ENCODE measurements at regions not wholly inside any gene's neighbourhood (a gene's known extent, or its start where the extent isn't known, plus 50 kb on each side); places are given as distances from the start of the nearest gene placed in this dataset.

DNA sequence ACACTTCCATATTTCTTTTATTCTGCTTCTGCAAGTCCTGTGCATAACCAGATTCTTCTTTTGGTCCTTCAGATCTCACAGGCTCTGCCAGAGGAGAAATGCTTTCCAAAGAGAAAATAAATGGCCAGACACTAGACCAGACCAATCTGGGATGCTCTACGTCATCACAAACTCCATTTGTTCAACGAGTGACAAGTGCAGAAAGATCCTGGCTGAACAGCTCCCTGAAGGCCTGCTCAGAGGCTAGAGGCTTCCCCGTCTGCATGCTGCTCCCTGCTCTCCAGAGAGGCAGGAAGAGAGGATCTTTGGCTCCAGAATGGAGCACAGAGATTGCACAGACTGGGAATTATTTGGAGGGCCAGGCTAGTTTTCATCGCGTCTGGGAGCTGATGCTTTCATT, 232.7 kb downstream of the MAF start:
- no peak for DNase-seq

DNA sequence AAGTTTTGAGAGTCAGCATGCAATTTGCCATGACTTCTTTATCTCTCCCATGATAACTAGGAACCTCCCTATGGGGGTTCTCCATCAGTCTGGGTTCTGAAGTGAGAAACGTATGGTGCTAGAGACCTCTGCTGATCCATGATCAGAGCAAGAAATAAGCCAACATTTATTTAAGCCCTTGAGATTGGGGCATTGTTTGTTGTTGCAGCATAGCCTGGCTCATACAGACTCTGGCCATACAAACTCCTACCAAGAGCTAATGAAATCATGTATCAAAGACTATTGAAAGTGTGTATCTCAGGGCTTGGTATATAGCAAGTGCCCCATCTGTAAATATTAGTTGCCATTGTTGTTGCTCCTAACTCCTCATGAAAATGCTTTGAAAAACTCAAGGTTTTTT, 233.9 kb downstream of the MAF start:
- no peak for DNase-seq

DNA sequence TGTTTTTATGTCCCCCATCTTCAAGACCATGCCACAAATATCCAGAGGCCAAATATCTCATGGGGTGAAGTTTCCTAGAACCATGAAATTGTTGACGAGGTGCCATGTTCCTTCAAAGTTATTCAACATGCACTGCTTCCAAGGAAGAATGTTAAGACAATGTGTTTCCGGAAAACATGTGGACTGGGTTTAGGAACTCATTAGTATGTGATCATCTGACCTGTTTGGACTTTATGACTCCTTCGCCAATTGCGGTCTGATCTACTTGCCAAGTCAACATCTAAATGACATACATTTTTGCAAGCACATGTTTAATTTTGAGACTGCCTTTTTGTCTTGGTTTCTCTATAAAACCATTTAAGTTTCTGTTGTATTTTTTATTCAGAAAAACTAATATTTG, 234.8 kb downstream of the MAF start:
- no peak for DNase-seq

DNA sequence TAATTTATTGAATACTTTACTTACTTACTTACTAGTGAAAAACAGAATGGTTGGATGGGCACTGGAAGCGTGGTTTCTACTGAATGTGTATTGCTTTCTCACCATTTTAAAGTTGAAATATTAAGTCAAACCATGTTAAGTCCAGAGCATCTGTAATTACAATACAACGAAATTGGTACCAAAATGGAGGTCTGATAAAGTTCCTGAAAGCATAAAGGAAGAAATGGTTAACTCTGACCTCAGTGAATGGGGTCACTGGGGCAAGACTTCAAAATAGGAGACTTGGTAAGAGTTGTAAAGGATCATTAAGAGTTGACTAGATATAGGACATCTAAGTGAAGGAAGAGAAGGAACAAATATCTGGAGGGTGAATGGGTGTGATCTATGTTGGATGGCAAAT, 237.1 kb downstream of the MAF start:
- no peak for DNase-seq

DNA sequence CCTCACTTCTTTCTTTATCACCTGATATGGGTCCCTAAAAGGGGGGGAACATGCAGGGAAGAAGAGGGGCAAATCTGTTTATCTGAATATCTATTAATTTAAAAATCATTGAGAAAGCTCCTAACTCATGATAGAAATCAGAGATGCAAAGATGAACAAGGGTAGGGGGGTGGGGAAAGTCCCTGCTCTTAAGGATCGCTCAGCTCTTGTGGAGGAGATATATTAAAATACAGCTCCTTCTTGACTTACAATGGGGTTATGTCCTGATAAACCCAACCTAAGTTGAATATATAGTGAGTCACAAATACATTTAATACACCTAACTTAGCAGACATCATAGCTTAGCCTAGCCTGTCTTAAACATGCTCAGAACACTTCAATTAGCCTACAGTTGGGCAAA, 237.5 kb downstream of the MAF start:
- no peak for DNase-seq

DNA sequence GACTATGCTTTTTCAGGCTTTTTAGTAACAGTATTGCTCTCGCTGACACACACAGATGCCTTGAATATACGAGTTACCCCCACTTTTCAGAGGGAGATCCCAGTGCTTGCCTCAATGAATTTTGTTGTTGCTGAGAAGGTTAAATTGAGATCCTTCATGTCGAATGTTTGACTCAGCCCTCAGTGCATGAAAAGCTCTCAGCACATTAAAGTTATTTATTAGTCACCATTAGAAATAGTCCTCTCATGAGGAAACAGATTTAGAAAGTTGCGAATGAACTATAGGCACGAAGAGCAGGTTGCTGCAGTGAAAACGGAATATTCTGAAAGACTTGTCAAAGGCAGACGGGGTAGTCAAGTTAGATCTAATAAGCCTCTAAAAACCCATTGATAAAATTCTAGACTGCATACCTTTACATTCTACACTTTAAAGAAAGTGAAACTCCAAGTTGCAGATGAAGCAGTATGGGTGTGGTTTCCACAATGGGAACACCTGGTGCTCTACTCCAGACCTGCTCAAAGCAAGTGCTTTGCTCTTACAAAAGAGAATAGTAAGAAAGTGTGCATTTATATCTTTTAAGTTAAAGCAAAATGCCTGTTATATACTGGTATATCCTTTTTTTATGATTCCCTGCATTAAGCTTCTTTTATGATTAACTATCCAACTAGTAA, 238.1 kb downstream of the MAF start:
- DNase-seq: no peak

DNA sequence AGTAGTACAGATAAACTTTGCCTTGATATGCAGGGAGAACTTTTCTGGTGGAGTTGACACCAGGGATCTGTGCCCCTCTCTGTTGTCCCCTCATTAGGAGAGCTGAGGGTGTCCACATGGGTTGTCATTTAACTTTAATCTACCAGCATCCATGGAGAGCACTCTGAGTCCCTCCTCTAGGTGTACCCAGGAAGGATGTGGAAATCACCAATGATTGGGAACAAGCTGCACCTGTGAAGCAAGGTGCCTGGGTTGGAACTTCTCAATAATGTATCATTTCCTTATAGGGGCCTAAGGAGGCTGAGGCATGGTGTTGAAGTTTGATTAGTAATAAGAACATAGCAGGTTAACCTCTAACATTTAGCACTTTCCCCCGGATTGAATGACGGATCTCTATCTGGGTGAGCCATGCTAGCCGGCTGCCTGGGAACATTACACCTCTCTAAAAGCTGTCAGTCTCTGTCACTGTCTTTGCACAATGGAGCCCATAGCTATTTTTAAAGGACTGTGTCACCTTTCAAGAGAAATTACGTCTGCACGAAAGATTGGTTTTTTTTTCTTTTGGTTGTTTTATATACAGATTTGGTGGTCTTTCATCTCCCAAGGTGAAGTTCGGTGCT, 239.3 kb downstream of the MAF start:
- DNase-seq: no peak

DNA sequence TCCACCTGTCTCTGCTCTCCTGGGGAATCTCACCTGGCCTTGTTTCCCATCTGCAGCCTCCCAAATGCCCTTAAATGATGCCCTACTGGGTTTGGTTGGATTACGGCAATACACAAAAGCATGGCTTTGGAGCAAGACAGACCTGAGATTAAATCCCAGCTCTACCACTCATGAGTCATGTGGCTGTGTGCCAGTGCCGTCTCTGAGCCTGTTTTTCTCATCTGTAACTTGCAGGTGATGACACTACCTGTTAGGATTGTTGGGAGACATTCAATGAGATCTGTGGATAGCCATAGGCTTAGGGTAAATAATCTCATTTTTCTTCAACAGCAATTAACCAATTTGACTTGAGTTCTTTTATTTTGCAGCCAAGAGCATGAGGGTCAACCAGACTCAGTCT, 240.3 kb downstream of the MAF start:
- no peak for DNase-seq

DNA sequence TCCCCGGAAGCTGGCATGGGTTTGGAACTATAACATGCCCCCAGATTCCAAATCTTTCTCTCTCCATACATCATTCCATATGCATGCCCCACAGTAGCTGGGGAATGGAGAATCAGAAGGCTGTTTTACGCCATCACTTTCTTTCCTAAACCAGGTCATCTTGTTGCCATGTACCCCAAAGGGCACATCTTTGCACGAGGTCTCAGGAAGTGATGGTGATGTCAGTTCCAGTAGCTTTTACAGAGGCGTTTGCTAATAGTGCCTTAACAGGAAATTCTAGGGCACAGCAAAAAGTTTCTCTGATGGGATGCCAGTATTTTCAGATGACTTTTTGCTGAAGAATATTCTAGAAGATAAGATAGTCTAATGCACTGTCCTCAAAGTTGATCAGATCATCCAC, 241.5 kb downstream of the MAF start:
- DNase-seq: no peak

DNA sequence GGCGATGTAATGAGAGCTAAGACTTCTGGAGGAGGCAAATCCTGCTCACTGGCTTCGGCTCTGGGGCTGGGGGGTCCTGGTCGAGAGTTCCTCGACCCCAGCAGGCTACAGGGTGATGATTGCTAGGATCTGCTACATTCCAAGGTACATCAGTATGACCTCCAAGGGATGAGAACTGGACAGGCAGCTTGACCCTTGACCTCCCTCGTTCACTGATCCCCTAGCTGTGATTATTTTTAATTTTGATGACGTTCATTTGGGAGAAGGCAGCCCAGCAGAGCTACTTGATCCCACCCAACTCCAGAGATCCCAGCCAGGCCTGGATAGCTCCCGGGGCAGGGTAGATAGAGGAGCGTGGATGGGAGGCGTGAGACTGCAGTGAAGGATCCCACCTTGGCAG, 242.3 kb downstream of the MAF start:
- no peak for DNase-seq

DNA sequence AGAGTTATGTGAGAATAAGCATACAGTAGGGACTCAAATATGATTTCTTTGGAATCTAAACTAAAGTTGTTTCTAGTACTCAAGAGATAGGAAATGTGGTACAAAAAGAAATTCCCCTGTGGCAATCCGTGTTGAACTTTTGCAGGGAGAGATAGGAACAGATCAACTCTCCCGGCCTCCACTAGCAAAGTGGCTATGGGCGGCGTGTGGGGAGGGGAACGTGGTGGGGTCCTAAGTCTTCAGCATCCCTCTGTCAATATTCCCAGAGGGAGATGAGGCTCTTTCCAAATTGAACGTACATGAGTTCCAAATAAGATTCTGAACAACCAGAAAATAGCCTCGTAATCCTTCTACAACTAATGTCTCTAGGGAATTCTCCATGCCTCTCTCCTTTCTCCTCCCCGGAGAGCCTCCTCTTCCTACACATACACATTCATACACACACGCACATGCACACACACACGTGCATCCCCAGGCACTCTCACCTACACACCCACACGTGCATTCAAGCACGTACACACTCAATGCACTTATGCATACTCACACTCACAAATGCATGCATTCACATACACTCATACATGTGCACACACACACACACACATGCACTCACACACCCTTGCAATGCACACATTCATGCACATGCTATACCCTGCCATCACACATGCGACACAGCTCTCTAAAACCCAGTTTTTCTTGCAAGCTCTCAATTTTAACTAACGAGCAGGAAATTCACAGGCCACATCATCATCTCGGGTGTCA, 244.8 kb downstream of the MAF start:
- no peak for DNase-seq

DNA sequence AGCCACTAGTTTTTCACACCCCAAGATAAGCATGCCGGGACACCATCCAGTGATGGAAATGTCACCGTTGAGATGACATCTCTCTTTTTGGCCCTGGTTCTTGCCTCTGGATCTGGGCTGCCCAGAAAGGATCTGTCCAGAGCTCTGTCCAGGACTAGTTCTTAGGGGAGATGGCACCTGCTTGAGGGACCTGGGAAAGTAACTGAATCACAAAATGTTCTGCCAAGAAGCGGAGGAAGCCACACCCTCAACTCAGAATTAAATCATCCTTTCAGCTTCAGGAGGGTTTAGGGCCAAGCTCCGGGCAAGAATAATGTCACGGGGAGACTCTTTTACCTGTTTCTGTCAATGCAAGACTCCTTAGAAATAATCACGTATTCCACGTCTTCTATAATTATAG, 248.6 kb downstream of the MAF start:
- no peak for DNase-seq

DNA sequence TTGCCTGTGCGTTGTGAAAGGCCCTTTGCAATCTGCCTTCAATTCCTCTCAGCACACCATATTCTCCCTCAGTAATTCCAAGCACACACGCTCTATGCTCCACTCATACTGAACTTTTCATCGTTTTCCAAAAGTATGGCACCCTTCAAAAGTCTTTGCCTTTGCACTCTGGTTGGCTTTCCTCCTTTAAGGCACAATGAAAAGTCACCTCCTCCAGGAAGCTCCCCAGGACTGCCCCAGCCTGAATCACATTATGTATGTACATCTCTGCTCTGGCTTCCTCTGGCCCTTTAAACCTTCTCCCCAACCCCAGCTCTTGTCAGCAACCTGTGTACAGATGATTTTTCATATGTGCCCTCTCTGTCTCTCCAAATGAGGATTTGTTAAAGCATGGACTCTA, 250.7 kb downstream of the MAF start:
- DNase-seq: no peak

DNA sequence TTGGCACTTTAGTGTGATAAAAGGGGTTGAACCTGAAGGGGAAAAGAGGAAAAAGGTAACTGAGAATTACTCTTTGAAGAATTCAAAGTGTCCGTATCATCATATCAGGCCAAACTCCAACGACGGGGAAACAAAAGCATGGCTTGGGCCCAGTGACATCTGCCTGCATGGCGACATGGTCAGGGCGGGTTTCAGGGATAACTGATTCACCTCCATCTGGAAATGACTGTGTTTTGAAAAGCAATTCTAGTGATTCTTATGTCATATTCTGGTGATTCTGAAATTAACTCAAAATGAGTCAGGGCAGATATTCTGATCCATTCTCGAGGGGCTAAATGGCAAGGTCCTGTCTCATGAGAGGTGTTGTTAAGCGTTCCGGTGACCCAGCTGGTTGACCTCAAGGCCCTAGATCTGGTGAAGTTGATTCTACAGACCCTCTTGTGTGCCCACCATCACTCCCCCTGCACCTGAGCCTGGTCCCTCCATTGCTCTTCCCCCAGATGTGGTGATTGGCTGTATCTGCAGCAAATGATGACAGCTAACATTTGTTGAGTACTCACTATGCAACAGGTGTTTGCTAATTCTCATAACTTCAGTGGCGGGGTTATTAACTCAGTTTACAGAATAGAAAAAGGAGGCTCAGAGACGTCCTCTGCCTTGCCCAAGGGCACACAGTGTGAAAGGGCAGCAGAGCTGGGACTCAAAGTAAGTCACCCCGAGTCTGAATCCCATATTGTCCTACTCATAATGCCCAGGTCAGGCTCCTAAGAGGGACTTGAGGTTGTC, 251.8 kb downstream of the MAF start:
- no peak for DNase-seq

DNA sequence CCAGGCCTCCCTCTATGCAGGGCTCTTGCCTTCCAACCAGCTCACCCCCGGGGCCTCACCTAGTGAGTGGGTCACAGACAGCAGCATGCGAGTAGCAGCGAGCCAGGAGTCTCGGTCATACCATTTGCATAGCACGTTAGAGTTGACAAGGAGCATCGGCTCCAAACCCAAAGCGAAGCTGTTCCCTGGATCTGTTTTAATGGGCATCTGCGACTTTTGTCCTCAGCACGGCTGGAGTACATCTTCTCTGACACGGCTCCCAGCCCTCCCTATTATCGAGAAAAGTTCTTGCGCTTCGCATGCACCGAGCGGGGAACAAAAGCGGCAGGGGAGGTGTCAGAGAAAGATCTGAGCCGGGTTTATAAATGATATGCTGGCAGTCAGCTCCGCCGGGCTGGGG, 253.3 kb downstream of the MAF start:
- DNase-seq: no peak

DNA sequence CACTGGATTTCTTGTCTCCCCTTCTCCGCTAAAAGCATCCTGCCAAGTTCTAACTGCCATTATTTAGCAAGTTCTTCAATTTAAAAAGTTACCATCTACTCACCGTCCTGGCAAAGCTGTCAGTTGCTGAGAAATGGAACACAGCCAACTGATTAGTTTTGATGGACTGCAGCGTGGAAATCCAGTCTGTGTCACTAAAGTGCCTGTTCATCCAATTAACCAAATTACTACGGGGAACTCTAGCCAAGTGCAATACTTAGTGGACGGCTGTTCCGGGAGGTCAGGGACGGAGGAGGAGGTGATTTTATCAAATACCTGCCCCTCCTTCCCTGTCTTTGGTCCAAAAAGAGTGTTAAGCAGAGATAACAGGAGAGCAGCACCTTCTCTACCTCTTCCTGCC, 260.7 kb downstream of the MAF start:
- DNase-seq: no peak

DNA sequence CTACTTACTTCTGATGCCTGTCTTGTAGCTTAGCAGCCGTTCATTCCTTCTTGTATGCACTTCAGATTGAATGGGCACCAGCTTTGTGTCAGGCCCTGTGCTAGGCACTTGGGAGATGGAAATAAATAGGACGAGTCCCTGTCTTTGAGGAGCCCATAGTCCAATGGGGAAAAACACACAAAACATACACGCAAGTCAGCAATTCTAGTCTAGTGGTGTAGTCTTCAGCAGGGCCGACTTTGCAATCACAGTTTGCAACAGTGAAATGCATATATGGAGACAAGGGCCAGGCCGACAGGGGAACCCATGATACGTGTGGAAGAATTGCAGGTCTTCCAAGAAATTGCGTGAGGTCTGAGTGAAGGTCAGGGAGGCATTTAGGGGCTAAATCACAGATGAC, 262.6 kb downstream of the MAF start:
- no peak for DNase-seq

DNA sequence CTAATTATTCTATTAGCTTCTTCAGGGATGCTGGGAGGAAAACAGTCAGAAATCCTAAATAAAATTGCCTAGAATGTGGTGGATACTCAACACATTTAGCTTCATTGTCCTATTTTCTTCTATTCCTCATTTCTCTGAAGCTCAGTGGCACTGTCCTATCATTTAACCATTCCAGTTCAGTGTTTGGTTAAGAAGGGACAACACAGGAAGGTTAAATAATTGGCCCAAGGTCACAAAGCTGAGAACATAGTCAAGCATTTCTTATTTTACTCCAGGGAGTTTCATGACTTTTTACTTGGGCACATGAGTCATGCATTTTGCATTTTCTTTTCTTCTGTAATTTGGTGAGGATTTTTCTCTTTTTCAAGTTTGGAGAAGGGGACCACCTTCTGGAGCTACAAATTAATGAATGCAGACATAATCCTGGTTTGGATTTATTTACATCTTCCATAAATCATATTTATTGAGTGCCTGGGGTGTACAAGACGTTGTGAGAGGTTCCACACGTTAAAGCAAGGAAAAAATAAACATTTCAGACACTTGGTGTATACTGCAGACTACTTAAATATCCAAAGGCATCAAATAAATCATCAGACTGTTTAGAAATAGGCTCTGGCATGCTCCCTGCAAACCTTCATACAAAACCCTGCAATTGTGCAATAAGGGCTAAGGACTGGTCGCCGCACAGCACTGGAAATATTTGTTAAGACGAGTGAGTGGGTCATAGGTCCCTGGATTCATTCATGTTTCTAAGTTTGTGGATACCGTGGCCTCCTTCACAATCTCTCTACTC, 263.9 kb downstream of the MAF start:
- no peak for DNase-seq

DNA sequence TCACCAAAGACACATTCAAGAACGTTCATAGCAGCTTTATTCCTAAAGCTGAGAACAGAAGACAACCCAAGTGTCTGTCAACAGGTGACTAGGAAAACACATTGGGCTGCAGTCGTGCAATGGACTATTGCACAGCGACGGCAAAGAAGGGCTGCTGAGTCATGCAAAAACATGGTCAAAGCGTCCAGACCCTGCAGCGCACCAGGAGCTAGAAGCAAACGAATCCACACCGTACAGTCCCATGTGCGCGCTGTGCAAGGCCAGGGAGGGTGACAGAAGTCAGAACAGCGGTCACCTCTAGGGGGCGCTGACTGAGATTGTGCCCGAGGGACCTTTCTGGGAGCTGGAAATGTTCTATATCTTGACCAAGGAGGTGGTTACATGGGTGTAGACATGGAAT, 266.4 kb downstream of the MAF start:
- DNase-seq: no peak

DNA sequence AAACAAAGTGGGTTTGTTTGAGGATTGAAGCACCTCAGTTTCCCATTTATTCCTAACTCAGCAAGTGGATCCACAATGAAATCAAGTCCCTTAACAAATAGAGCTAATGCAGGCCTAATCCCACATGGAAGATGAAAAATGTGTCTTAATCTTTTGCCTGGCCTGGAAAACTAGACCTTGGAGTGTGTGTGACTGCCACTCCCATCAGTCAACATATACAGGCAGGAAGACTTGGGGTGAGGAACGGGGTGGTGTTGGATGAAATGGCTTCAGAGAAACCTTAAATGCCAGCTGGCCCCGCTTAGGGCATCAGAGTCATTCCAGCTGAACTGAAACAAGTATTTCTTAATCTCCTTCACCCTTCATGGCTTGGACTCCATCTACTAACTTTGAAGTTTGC, 269.5 kb downstream of the MAF start:
- no peak for DNase-seq

DNA sequence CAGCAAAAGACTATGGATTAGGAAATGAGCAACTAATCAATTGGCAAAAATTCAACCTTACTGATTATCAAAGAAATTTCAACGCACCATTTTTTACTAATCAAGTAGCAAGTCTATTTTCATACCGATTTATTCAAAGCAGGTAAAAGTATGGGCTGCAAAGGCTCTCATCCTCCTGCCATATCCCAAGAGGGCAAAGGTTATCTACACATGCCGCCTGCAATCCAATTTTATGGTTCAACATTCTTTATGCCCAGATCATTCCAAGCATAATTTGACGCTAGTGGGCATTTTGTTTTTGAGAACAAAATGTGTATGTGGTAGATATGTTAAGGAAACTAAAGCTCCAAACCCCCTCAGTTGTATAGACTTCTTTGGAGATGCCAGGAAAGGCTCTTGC, 270.6 kb downstream of the MAF start:
- DNase-seq: no peak

DNA sequence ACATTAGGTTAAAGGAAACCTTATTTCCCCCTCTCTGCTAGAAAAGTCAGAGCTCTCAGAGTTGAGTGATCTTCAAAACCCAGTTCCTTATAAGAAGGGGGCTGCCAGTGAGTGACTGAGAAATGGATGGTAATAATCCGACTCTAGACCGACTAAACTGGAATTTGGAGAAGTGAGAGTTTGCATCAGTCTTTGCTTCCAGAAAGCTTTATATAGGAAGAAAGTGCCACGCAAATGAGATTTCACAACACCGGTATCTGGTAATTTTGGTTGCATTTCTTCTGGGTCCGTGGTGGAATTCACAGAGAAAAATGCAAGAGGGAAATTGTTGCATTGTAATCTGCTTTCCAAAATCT, 271.4 kb downstream of the MAF start:
- DNase-seq: no peak
